ENCODE measurements at regions not wholly inside any gene's neighbourhood (a gene's known extent, or its start where the extent isn't known, plus 50 kb on each side); places are given as distances from the start of the nearest gene placed in this dataset.

- no peak overlapping the region for H3K27ac ChIP-seq (ENCODE audit: low read length)
- no peaks in the 10 kb centered on the region for H3K4me1 ChIP-seq (ENCODE audit: insufficient read depth, low read length)
- no peaks in the 10 kb centered on the region for H3K9me3 ChIP-seq (ENCODE audit: insufficient read depth, low read depth, low read length)
- no peak overlapping the region for H3K9ac ChIP-seq (ENCODE audit: low read depth, low read length)
- H3K4me3 ChIP-seq (ENCODE audit: low read length), result no peak overlapping the region
- no peaks in the 10 kb centered on the region for H3K36me3 ChIP-seq (ENCODE audit: insufficient read depth, low read depth, low read length)
- no peaks in the 10 kb centered on the region for H3K27me3 ChIP-seq (ENCODE audit: insufficient read depth, low read length)
Observed at GRCh38 chr22:48429446-48430020, 1398.1 kb downstream of the BRD1 start.

DNA sequence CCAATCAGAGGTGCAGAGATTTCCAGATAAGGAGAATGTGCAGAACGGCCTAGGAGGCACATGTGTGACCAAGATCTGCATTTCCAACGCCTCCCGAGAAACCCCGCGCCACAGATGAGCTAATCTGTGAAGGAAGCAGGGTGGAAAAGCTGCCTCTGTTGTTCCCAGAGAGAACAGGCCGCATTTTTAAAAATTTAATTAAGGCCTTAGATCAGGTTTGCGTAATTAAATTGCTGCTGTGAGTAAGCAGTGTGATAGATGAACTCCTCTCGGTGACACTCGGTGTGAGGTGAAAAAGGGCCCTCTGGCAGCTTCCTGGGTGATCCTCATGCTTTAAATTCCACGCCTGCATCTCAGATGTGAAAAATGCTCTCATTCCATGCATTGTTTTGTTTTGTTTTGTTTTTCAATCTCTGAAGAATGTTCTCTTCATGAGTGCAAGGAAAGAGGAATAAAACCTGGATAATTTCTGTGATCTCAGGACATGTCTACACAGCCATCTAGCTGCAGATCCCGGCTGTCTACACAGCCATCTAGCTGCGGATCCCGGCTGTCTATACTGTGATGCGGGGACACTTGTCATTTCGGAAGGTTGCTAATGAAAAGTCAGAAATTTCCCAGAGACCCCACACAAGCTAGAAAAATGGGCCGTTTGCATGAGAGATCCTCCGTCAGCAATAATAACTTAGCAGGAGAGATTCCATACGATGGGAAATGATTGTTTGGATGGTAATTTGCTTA, 1398.9 kb downstream of the BRD1 start:
- Histone ChIP-seq H3K27me3 (ENCODE audit: insufficient read depth, low read length) (no peaks in the 10 kb centered on the region), H3K36me3 (ENCODE audit: insufficient read depth, low read depth, low read length) (no peaks in the 10 kb centered on the region), H3K4me1 (ENCODE audit: insufficient read depth, low read length) (no peaks in the 10 kb centered on the region), H3K27ac (ENCODE audit: low read length) (no peak overlapping the region), H3K4me3 (ENCODE audit: low read length) (no peak overlapping the region), H3K9ac (ENCODE audit: low read depth, low read length) (no peak overlapping the region), H3K9me3 (ENCODE audit: insufficient read depth, low read depth, low read length) (no peaks in the 10 kb centered on the region)

GRCh38 chr22:48427731-48428211, 1399.9 kb downstream of the BRD1 start:
- H3K27ac ChIP-seq (ENCODE audit: low read length), result no peak overlapping the region

DNA sequence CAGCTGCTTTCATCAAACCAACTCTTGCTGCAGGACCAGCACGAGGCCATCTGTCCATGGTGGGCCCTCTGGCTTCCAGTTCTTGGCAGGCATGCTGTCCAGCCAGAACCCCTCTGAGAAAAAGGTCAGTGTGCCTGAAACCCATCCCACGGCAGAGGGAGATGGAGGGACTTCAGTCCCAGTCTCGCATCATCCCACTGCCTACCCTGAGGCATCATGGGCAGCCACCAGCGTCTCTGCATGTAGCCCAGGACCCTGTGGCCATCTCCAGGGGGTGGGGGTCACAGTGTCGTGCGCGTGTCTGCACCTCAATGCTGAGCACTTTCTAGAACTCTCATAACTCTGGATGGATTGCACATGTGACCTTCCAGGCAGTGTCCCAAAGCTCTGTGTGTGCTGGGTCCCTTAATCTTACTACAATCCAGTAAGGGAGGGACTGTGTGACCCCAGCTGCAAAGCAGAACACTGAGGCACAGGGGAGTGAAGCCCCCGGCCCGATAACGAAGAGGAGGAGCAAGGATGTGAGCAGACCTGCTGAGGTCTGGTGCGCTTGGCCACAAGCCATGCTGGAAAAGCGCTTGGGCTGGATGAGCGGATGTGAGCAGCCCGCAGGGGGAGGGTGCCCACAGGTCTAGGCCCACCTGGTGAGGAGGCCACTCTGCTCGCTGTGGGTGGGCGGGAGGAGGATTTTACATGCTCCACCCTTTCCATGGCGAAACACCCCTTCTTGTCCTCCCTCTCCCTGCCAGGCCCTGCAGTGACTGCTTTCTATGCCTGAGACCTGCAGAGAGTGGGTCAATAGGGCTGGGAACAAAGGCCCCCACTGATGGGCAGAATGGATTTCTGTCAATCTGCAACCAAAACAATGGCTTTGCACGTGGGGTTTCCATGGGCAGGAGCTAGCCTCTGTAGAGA, 1401.0 kb downstream of the BRD1 start:
- Histone ChIP-seq H3K27ac (ENCODE audit: low read length) (no peak overlapping the region), H3K4me3 (ENCODE audit: low read length) (no peak overlapping the region), H3K36me3 (ENCODE audit: insufficient read depth, low read depth, low read length) (no peaks in the 10 kb centered on the region), H3K9me3 (ENCODE audit: insufficient read depth, low read depth, low read length) (no peaks in the 10 kb centered on the region), H3K4me1 (ENCODE audit: insufficient read depth, low read length) (no peaks in the 10 kb centered on the region), H3K9ac (ENCODE audit: low read depth, low read length) (no peak overlapping the region), H3K27me3 (ENCODE audit: insufficient read depth, low read length) (no peaks in the 10 kb centered on the region)

More at GRCh38 chr22:48427731-48428211, 1399.9 kb downstream of the BRD1 start:
- no peak overlapping the region for H3K9ac ChIP-seq (ENCODE audit: low read depth, low read length)
- H3K4me3 ChIP-seq (ENCODE audit: low read length), result no peak overlapping the region
- no peaks in the 10 kb centered on the region for H3K9me3 ChIP-seq (ENCODE audit: insufficient read depth, low read depth, low read length)
- H3K36me3 ChIP-seq (ENCODE audit: insufficient read depth, low read depth, low read length), result no peaks in the 10 kb centered on the region
- no peaks in the 10 kb centered on the region for H3K4me1 ChIP-seq (ENCODE audit: insufficient read depth, low read length)
- no peaks in the 10 kb centered on the region for H3K27me3 ChIP-seq (ENCODE audit: insufficient read depth, low read length)

GRCh38 chr22:48425641-48426040, 1402.0 kb downstream of the BRD1 start:
- no peaks in the 10 kb centered on the region for H3K36me3 ChIP-seq (ENCODE audit: insufficient read depth, low read depth, low read length)
- H3K27ac ChIP-seq (ENCODE audit: low read length), result no peak overlapping the region
- H3K9me3 ChIP-seq (ENCODE audit: insufficient read depth, low read depth, low read length), result no peaks in the 10 kb centered on the region
- no peak overlapping the region for H3K9ac ChIP-seq (ENCODE audit: low read depth, low read length)
- H3K4me3 ChIP-seq (ENCODE audit: low read length), result no peak overlapping the region
- H3K4me1 ChIP-seq (ENCODE audit: insufficient read depth, low read length), result no peaks in the 10 kb centered on the region
- H3K27me3 ChIP-seq (ENCODE audit: insufficient read depth, low read length), result no peaks in the 10 kb centered on the region

GRCh38 chr22:48425091-48425506, 1402.6 kb downstream of the BRD1 start:
- Histone ChIP-seq H3K4me3 (ENCODE audit: low read length) (no peak overlapping the region), H3K9me3 (ENCODE audit: insufficient read depth, low read depth, low read length) (no peaks in the 10 kb centered on the region), H3K9ac (ENCODE audit: low read depth, low read length) (no peak overlapping the region), H3K4me1 (ENCODE audit: insufficient read depth, low read length) (no peaks in the 10 kb centered on the region), H3K27me3 (ENCODE audit: insufficient read depth, low read length) (no peaks in the 10 kb centered on the region), H3K36me3 (ENCODE audit: insufficient read depth, low read depth, low read length) (no peaks in the 10 kb centered on the region), H3K27ac (ENCODE audit: low read length) (no peak overlapping the region)

DNA sequence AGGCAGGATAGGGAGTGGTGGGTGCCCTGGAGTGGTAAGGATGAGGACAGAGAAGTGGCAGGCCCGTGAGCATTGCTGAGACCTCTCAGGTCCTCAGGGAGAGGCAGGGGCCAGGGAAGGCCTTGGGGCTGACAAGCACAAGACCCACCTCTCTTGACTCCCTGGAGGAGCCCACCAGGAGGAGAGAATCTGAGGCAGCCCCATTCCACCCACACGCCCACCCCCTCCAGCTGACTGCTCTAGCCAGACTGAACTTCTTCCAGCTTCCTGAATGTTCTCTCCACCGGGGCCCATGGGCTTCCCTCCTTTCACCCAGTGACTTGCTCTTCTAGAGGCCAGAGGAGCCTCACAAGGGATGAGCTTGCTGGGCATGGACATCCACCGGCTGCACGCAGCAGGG, 1403.0 kb downstream of the BRD1 start:
- Histone ChIP-seq H3K4me3 (ENCODE audit: low read length) (no peak overlapping the region), H3K27ac (ENCODE audit: low read length) (no peak overlapping the region), H3K36me3 (ENCODE audit: insufficient read depth, low read depth, low read length) (no peaks in the 10 kb centered on the region), H3K4me1 (ENCODE audit: insufficient read depth, low read length) (no peaks in the 10 kb centered on the region), H3K9me3 (ENCODE audit: insufficient read depth, low read depth, low read length) (no peaks in the 10 kb centered on the region), H3K27me3 (ENCODE audit: insufficient read depth, low read length) (no peaks in the 10 kb centered on the region), H3K9ac (ENCODE audit: low read depth, low read length) (no peak overlapping the region)

DNA sequence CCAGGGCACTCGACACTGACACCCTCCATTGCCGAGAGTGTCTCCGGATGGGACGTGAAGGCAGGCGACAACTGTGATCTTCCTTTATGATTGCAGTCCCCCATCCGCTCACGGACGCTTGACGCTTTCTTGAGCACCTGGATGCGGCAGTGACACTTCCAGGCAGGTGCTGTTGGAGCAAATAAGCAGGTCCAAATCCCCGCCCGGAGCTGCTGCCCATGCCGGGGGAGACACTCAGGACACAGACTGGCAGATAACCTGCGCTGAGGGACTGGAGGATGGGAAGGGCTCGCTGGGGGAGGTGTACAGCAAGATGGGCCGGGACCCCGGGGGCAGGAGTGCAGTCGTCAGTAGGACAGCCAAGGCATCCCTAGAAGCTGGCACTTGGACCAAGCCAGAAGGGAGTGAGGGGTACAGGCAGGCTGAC, 1403.5 kb downstream of the BRD1 start:
- no peaks in the 10 kb centered on the region for H3K27me3 ChIP-seq (ENCODE audit: insufficient read depth, low read length)
- no peaks in the 10 kb centered on the region for H3K9me3 ChIP-seq (ENCODE audit: insufficient read depth, low read depth, low read length)

GRCh38 chr22:48423481-48423911, 1404.2 kb downstream of the BRD1 start:
- Histone ChIP-seq H3K4me1 (ENCODE audit: insufficient read depth, low read length) (no peaks in the 10 kb centered on the region), H3K4me3 (ENCODE audit: low read length) (no peak overlapping the region), H3K9me3 (ENCODE audit: insufficient read depth, low read depth, low read length) (no peaks in the 10 kb centered on the region), H3K36me3 (ENCODE audit: insufficient read depth, low read depth, low read length) (no peaks in the 10 kb centered on the region), H3K9ac (ENCODE audit: low read depth, low read length) (no peak overlapping the region), H3K27me3 (ENCODE audit: insufficient read depth, low read length) (no peaks in the 10 kb centered on the region), H3K27ac (ENCODE audit: low read length) (no peak overlapping the region)

More for the DNA sequence above, 1403.5 kb downstream of the BRD1 start:
- Histone ChIP-seq H3K4me1 (ENCODE audit: insufficient read depth, low read length) (no peaks in the 10 kb centered on the region), H3K9ac (ENCODE audit: low read depth, low read length) (no peak overlapping the region), H3K36me3 (ENCODE audit: insufficient read depth, low read depth, low read length) (no peaks in the 10 kb centered on the region), H3K4me3 (ENCODE audit: low read length) (no peak overlapping the region), H3K27ac (ENCODE audit: low read length) (no peak overlapping the region)

GRCh38 chr22:48422900-48423480, 1404.7 kb downstream of the BRD1 start:
- Histone ChIP-seq H3K27me3 (ENCODE audit: insufficient read depth, low read length) (no peaks in the 10 kb centered on the region), H3K9me3 (ENCODE audit: insufficient read depth, low read depth, low read length) (no peaks in the 10 kb centered on the region), H3K36me3 (ENCODE audit: insufficient read depth, low read depth, low read length) (no peaks in the 10 kb centered on the region), H3K9ac (ENCODE audit: low read depth, low read length) (no peak overlapping the region), H3K4me1 (ENCODE audit: insufficient read depth, low read length) (no peaks in the 10 kb centered on the region), H3K4me3 (ENCODE audit: low read length) (no peak overlapping the region), H3K27ac (ENCODE audit: low read length) (no peak overlapping the region)

- no peak overlapping the region for H3K4me3 ChIP-seq (ENCODE audit: low read length)
- no peak overlapping the region for H3K27ac ChIP-seq (ENCODE audit: low read length)
- 0 out of 2 replicates have a peak, but pooled peaks cover 2% of the 10 kb centered on the region for H3K4me1 ChIP-seq (ENCODE audit: insufficient read depth, low read length)
- no peaks in the 10 kb centered on the region for H3K27me3 ChIP-seq (ENCODE audit: insufficient read depth, low read length)
- H3K9ac ChIP-seq (ENCODE audit: low read depth, low read length), result no peak overlapping the region
- no peaks in the 10 kb centered on the region for H3K9me3 ChIP-seq (ENCODE audit: insufficient read depth, low read depth, low read length)
- H3K36me3 ChIP-seq (ENCODE audit: insufficient read depth, low read depth, low read length), result no peaks in the 10 kb centered on the region
Observed at GRCh38 chr22:48418831-48419230, 1408.8 kb downstream of the BRD1 start.

Data from iPS-20b (cell line).